ENCODE measurements at regions not wholly inside any gene's neighbourhood (a gene's known extent, or its start where the extent isn't known, plus 50 kb on each side); places are given as distances from the start of the nearest gene placed in this dataset.
"Not testable (repeated sequence)": the region's sequence is repeated elsewhere in the genome, so short reads cannot be mapped to it uniquely, and the experiment has no call there.

- DNase-seq, result no peak
These were observed 148.1 kb upstream of the NEDD9 start for GRCh38 chr6:11380549-11380948.

DNA sequence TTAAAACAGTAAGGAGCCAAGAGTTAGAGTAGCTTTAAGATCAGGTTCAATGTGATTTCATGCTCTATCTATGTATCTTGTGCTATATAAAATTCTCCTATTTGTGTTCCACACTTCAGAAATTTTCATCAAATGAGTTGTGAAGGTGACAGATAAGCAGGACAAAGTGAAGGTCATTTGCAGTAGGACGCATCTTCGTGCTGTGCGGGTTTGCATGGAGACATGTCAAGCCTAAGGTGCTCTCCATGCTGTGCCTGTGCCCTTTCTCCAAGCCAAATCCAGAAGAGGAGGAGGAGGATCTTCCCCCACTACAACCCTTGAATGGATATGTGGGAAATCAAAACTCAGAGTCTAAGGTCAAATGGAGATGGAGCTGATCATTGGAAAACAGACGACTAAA lies 147.3 kb upstream of the NEDD9 start:
- DNase-seq, result no peak

DNA sequence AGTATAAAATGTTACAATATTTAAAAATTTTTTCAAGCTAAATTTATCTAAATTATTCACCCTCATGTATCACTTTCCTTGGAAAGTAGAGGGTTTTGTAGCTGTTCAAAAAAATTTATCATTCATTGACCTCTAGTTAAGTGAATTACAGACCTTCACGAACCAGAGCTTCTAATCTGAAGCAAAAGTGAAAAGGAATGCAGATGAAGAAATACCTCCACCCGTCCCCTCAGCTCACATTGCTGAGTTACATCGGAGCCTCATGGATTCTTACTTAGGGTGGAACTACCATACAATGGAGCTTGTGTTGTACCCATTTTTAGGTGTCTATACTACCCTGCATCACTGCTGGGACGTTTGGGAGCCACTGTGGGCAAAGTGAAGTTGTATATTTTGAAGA lies 146.2 kb upstream of the NEDD9 start:
- DNase-seq, result no peak

- no peak for DNase-seq
These were observed 141.9 kb upstream of the NEDD9 start for GRCh38 chr6:11374036-11375010.

DNA sequence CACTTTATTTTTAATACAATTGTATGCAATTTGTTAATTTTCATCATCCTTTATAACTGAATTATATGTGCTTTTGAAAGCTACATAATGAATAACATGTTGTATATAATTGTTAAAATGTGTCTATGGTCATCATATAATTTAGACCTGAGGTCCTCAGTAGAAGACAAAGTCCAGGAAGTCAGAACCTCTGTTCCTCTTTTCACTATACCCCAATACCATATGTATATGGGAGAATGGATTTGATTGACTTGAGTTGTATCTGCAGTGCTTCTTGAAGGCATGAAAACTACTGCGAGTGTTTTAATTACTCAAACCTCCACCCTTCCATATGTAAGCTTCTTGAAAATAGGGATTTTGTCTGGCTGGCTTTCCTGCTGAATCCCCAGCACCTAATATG lies 140.7 kb upstream of the NEDD9 start:
- DNase-seq, result no peak

DNA sequence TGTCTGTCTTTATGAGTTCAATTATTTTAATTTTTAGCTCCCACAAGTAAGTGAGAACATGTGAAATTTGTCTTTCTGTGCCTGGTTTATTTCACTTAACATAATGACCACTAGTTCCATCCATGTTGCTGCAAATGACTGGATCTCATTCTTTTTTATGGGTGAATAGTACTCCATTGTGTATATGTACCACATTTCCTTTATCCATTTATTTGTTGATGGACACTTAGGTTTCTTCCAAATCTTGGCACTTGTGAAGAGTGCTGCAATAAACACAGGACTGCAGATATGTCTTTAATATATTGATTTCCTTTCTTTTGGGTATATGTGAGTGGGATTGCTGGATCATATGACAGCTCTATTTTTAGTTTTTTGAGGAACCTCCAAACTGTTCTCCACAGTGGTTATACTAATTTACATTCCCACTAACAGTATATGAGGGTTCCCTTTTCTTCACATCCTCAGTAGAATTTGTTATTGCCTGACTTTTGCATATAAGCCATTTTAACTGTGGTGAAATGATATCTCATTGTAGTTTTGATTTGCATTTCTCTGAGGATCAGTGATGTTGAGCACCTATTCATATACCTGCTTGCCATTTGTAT lies 139.8 kb upstream of the NEDD9 start:
- not testable (repeated sequence) for DNase-seq

DNA sequence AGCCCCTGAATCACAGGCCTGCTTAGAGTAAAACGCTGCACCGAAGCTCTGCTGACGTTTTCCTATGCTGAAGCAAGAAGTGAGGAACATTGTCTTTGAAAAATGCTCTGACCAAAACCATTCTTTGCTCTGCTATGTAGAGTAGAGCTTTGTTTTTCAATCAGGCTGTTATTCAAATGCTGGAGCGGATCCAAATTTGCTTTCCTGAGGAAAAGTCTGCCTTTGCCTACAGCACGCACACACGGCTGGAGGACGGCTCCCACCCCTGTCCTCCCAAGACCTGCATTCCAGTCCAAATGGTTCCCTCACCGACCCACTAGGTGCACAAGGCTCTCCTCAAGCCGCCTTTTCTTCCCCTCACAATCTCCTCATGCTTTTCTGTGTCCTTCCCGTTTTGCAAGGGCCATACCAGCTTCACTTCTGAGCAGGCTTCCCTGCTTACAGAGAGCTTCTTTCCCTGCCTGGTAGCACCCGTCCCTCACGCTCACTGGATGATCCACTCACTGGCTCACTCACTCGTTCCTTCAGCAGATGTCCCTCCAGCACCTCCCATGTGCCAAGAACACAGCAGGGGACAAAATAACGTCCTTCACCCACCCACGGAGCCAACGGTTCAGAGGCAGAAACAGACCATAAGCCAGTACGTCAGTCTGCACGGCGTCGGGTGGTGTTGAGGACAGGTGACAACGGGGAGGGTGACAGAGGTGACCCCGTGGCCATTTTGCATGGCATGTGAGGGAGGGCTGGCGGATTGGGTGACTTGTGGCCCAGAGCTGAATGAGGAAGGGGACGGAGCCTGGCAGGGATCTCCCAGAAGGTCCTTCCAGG lies 137.9 kb upstream of the NEDD9 start:
- DNase-seq, result no peak

GRCh38 chr6:11368760-11369159 lies 136.3 kb upstream of the NEDD9 start:
- DNase-seq, result no peak

- no peak for DNase-seq
These were observed 135.8 kb upstream of the NEDD9 start for GRCh38 chr6:11368264-11368663.

DNA sequence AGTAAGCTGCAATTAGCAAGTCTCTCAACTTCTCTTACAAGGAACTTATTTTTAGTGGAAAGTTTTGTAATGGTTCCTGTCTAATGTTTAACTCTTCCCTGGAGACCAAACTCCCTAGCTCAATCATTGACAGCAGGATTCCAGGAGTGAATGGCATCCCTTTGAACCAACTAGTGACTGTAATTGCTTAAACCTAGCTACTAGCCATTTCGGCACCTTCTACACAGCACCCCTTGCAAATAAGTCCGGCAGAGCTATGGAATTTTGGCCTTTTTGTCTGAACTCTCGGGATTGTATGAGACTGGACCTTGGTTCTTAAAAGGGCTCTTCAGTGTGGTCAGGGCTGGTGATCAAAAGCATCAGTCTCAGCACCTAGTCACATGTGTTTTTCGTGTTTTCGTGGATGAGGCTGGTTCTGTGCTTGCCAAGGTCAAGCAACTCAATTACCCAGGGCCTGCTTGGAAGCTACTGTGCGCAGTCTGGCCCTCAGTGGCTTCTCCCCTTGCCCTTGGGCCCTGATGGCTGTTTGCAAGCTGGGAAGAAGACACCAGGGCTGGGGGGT lies 135.3 kb upstream of the NEDD9 start:
- no peak for DNase-seq

- no peak for DNase-seq
These were observed 134.6 kb upstream of the NEDD9 start for GRCh38 chr6:11366934-11367637.

DNA sequence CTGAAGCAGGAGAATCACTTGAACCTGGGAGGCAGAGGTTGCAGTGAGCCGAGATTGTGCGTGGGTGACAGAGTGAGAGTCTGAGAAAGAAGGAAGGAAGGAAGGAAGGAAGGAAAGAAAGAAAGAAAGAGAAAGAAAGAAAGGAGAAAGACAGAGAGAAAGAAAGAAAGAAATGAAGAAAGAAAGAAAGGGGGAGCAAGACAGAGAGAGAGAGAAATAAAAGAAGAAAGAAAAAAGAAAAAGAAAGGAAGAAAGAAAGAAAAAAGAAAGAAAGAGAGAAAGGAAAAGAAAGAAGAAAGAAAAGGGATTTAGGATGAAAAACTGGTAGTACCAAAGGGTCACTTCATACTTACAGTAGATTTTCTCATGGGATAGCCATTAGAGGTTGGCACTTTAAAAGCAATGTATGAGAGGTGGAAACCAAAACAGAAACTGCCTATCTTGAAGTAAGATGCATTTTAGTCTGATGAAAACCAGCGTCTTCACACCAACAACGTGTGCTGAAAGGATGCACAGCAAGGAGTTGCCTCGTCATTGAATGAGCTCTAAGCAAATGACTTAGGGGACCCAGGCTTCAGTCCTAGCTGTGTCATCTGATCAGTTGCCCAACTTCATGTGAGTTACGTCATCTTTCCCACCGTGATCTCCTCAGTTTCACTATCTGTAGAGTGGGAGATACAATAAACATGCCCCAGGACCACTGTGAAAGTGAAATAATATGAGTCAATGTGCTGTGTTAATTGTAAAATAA lies 133.9 kb upstream of the NEDD9 start:
- DNase-seq, result no peak

DNA sequence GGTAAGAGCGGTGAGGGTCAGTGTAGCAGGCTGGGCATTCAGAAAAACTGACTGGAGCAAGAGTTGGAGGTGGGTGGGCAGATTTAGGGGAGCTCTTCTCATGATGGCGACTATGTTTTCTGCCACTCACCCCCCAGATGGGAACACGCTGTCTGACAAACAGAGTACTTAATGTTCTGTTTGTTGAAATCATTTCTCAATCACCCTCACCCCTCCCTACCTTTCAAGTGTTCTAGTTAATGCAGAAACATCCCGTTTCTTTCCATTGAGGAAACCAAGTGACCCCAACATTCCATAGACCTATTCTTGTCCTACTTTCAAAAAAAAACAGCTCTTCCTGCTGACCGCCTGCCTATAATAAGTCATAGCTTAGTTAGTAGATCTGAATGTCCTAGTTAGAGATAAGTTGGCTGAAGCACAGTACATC lies 132.5 kb upstream of the NEDD9 start:
- DNase-seq, result no peak

DNA sequence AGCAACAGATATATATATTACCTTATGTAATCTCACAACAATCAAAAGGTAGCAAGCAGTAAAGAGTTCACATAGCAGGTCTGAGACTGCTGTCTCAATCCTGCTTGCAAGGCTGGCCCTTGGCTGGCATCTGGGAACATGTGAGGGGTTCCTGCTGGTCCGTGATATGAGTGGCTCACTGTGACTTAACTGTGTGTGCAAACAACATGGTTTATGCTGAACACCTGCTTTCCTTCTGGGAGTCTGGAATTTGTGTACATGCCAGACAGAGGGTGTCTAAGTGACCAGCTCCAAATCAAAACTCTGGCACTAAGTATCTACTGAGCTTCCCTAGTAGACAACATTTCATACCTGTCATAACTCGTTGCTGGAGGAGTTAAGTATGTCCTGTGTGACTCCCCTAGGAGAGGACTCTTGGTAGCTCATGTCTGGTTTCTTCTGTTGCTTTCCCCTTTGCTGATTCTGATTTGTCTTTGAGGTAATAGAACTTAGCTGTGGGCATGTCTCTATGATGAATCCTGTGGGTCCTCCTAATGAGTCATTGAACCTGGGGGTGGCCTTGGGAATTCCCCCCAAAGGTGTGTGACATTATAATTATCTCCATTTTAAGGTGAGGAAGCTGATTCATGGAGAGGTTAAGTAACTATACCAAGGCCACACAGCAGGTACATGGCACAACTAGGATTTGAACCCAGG lies 131.6 kb upstream of the NEDD9 start:
- DNase-seq, result no peak

- DNase-seq, result no peak
These were observed 130.1 kb upstream of the NEDD9 start for GRCh38 chr6:11362564-11362963.

GRCh38 chr6:11358904-11359830 lies 126.7 kb upstream of the NEDD9 start:
- DNase-seq, result no peak

- DNase-seq, result no peak
These were observed 124.8 kb upstream of the NEDD9 start for GRCh38 chr6:11357285-11357684.

DNA sequence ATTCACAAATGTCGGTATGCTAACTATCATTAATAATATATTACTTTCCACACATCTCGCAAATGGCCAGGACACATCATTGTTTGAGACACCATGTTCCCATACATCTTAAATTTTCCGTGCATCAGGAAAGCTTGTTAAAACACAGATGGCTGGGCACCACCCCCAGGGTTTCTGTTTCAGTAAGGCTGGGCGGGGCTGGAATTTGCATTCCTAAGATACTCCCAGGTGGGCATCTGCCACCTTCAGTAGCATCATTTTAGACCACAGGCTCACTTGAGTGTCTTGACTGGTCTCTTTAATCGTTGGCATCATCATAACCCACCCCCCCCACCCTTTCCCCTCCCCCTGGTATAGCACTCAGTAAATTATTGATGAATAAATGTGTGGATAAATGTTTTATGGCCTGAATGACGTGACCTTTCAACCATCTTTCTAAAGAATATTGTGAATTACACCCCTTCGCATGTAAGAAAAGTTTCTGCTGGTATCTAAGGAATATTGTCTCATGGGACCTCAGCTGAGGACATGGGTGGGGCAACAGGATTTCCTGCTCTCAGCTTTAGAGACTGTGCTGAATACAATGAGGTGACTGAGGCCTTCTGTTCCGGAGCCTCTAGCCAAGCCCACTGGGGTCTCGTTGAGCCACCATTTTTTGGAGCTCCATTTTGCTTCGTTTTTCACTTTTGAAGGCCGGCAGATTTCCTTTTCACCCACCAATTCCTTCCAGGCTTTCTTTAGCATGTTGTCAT lies 124.1 kb upstream of the NEDD9 start:
- no peak for DNase-seq

- peak; percentile 54 for DNase-seq
These were observed 121.5 kb upstream of the NEDD9 start for GRCh38 chr6:11353921-11354389.
